Activated CD8-positive, alpha-beta T cell treated with anti-CD3 and anti-CD28 coated beads for 36 hours (primary cell): ENCODE measurements at regions not wholly inside any gene's neighbourhood (a gene's known extent, or its start where the extent isn't known, plus 50 kb on each side); places are given as distances from the start of the nearest gene placed in this dataset.
"Not testable (repeated sequence)": the region's sequence is repeated elsewhere in the genome, so short reads cannot be mapped to it uniquely, and the experiment has no call there.

Experiments used
- ATAC-seq: fragments of 200-7000 bp; cut with Tn5 transposase; one replicate; pipeline ENCODE4 v1.10.0; 2021; ENCODE audit warnings: mild to moderate bottlenecking, moderate library complexity
- CTCF ChIA-PET: fragments of 350-600 bp; sonication (Branson Sonifier 250); formaldehyde crosslinking; loops from one replicate; lab custom pipeline; 2021; ENCODE audit warnings: antibody characterized with exemption; lab: Charles Lee
- POLR2A ChIA-PET: fragments of 350-600 bp; sonication (Branson Sonifier 250); formaldehyde crosslinking; loops from one replicate; lab custom pipeline; 2021; ENCODE audit warnings: antibody characterized with exemption; lab: Charles Lee
- DNase-seq: peaks from one replicate; pipeline ENCODE4 v3.0.0-alpha.2; 2020
- H3K27ac Mint-ChIP-seq: one replicate; pipeline ENCODE4 v1.8.0; 2021; ENCODE audit warnings: mild to moderate bottlenecking, mixed read lengths
- H3K27me3 Mint-ChIP-seq: one replicate; pipeline ENCODE4 v1.8.0; 2021; ENCODE audit warnings: mixed read lengths
- H3K36me3 Mint-ChIP-seq: one replicate; pipeline ENCODE4 v1.8.0; 2021; ENCODE audit warnings: low read depth, mixed read lengths
- H3K4me1 Mint-ChIP-seq: one replicate; pipeline ENCODE4 v1.8.0; 2021; ENCODE audit warnings: low read depth, mixed read lengths
- H3K4me3 Mint-ChIP-seq: one replicate; pipeline ENCODE4 v1.8.0; 2021; ENCODE audit warnings: mild to moderate bottlenecking, moderate library complexity, mixed read lengths
- H3K9me3 Mint-ChIP-seq: one replicate; pipeline ENCODE4 v1.8.0; 2021; ENCODE audit warnings: mixed read lengths
- CTCF ChIP-seq: fragments of 200-600 bp; IDR thresholded peaks from one replicate; pipeline ENCODE4 v1.8.0; 2022; ENCODE audit warnings: antibody characterized with exemption, mild to moderate bottlenecking
- intact Hi-C: fragments of 100-400 bp; cut with micrococcal nuclease; formaldehyde crosslinking; loops from one replicate; pipeline ENCODE4 v1.10.0; 2022

- H3K4me1 Mint-ChIP-seq: no peaks in the 10 kb centered on the region
- H3K27me3 Mint-ChIP-seq: no peaks in the 10 kb centered on the region
- POLR2A ChIA-PET: no interaction called here
- intact Hi-C loops: no loop called here
- no peak for TF ChIP-seq CTCF
- H3K9me3 Mint-ChIP-seq: no peaks in the 10 kb centered on the region
- DNase-seq: no peak
- H3K4me3 Mint-ChIP-seq: no peak overlapping the region
- CTCF ChIA-PET: no interaction called here
- no peak for ATAC-seq
- no peaks in the 10 kb centered on the region for H3K36me3 Mint-ChIP-seq
- H3K27ac Mint-ChIP-seq: no peak overlapping the region
These were observed 455.1 kb upstream of the RGMB start for GRCh38 chr5:98318386-98318785.

GRCh38 chr5:98319299-98320011, 454.0 kb upstream of the RGMB start:
- Mint-ChIP-seq H3K9me3 (no peaks in the 10 kb centered on the region), H3K36me3 (no peaks in the 10 kb centered on the region), H3K27me3 (no peaks in the 10 kb centered on the region), H3K4me1 (no peaks in the 10 kb centered on the region), H3K27ac (no peak overlapping the region), H3K4me3 (no peak overlapping the region)
- CTCF ChIA-PET: no interaction called here
- no peak for TF ChIP-seq CTCF
- intact Hi-C loops: no loop called here
- ATAC-seq (no peak), DNase-seq (no peak)
- POLR2A ChIA-PET: interaction anchor here (0.7 kb wide), 1 partner anchor 370 kb away, joined by 3 read pairs; no protein-coding TSS in a partner anchor

GRCh38 chr5:98320343-98320742, 453.1 kb upstream of the RGMB start:
- Mint-ChIP-seq H3K36me3 (no peaks in the 10 kb centered on the region), H3K27ac (no peak overlapping the region), H3K27me3 (no peaks in the 10 kb centered on the region), H3K9me3 (no peaks in the 10 kb centered on the region), H3K4me3 (no peak overlapping the region), H3K4me1 (no peaks in the 10 kb centered on the region)
- ATAC-seq (no peak), DNase-seq (no peak)
- ChIA-PET POLR2A (interaction anchor here (0.7 kb wide), 1 partner anchor 370 kb away, joined by 3 read pairs; no protein-coding TSS in a partner anchor), CTCF (no interaction called here)
- no peak for TF ChIP-seq CTCF
- intact Hi-C loops: no loop called here

GRCh38 chr5:98321361-98321760, 452.1 kb upstream of the RGMB start:
- ChIA-PET POLR2A (no interaction called here), CTCF (no interaction called here)
- DNase-seq: no peak
- Mint-ChIP-seq H3K36me3 (no peaks in the 10 kb centered on the region), H3K27ac (no peak overlapping the region), H3K4me3 (no peak overlapping the region), H3K27me3 (no peaks in the 10 kb centered on the region), H3K9me3 (no peaks in the 10 kb centered on the region), H3K4me1 (no peaks in the 10 kb centered on the region)
- ATAC-seq: no peak
- intact Hi-C loops: no loop called here
- no peak for TF ChIP-seq CTCF

GRCh38 chr5:98325187-98325586, 448.3 kb upstream of the RGMB start:
- H3K4me1 Mint-ChIP-seq, POLR2A ChIA-PET, H3K36me3 Mint-ChIP-seq, H3K27me3 Mint-ChIP-seq, CTCF ChIA-PET, H3K9me3 Mint-ChIP-seq, ATAC-seq, DNase-seq, intact Hi-C loops, H3K27ac Mint-ChIP-seq, H3K4me3 Mint-ChIP-seq: not testable (repeated sequence)
